ENCODE measurements at regions not wholly inside any gene's neighbourhood (a gene's known extent, or its start where the extent isn't known, plus 50 kb on each side); places are given as distances from the start of the nearest gene placed in this dataset.

GRCh38 chr12:14138495-14138894 is 157.1 kb upstream of the GRIN2B start:
- Histone ChIP-seq H3K27me3 (no peaks in the 10 kb centered on the region), H3K4me1 (no peaks in the 10 kb centered on the region), H3K4me3 (no peak overlapping the region), H3K27ac (no peak overlapping the region), H3K36me3 (no peaks in the 10 kb centered on the region), H3K9me3 (no peaks in the 10 kb centered on the region)
- no peak for DNase-seq
- TF ChIP-seq CTCF (IDR thresholded peaks at IDR 0.05) (no peak), POLR2A (IDR thresholded peaks at IDR 0.05) (no peak)
- 76 to 78% methylated on average over 4 of the region's 6 CpGs for WGBS, 2 donors
- intact Hi-C loops (cut with DNase I) = no loop called here

DNA sequence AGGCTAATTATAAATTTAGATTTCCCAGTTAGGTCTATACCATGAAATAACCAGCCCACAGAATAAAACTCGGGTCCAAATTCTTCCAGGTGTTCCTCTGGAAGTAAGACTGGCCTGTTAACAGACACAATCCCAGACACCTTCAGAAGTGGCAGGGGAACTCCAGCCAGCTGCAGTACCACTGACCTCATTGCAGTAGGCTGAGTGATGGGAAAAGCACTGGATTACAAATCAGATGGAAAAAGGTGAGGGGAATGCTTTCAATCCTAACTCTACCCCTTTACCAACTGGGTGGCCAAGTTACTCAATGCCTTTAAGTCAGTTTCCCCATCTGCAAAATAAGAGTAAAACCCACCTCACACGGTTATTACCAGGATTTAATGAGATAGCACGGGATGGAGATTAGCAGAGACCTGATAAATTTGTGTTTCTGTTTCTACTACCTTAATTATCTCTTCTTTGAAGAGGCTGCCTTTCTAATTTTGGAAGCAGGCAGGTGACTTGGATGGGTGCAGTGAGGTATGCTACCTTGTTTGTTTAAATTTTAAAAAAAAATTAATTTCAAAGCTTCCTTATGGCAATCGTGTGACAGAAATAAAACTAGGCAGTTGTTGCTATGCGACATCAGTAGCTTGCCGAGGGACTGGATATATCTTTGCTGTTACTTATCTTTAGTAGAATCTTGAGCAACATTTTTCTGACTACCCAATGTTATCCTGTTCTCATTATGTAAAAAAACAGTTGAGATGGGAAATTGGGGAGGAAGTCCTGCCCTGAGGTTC is 167.3 kb upstream of the GRIN2B start:
- Histone ChIP-seq H3K36me3 (no peaks in the 10 kb centered on the region), H3K27ac (no peak overlapping the region), H3K27me3 (no peaks in the 10 kb centered on the region), H3K4me1 (no peaks in the 10 kb centered on the region), H3K4me3 (no peak overlapping the region), H3K9me3 (no peaks in the 10 kb centered on the region)
- no peak for DNase-seq
- intact Hi-C loops (cut with DNase I) = no loop called here
- TF ChIP-seq CTCF (IDR thresholded peaks at IDR 0.05) = no peak
- TF ChIP-seq POLR2A (IDR thresholded peaks at IDR 0.05) = no peak
- WGBS, 2 donors = 58 to 64% methylated on average over 6 of the region's 6 CpGs

DNA sequence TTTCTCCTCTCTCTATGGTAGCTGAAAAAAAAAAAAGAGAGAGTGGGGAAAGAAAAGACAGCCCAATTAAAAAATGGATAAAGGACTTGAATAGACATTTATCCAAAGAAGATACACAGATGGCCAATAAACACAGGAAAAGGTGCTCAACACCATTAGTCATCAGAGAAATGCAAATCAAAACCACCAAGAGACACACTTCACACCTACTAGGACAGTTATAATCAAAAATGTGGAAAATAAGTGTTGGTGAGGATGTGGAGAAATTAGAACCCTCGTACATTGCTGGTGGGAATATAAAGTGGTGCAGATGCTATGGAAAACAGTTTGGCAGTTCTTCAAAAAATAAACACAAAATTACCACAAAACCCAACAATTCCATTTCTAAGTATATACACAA is 172.4 kb upstream of the GRIN2B start:
- Histone ChIP-seq H3K36me3 (no peaks in the 10 kb centered on the region), H3K27me3 (no peaks in the 10 kb centered on the region), H3K27ac (no peak overlapping the region), H3K4me3 (no peak overlapping the region), H3K9me3 (no peaks in the 10 kb centered on the region), H3K4me1 (no peaks in the 10 kb centered on the region)
- no peak for DNase-seq
- 69 to 83% methylated on average over 1 of the region's 1 CpG for WGBS, 2 donors
- TF ChIP-seq POLR2A (IDR thresholded peaks at IDR 0.05) (no peak), CTCF (IDR thresholded peaks at IDR 0.05) (no peak)
- intact Hi-C loops (cut with DNase I) = no loop called here

DNA sequence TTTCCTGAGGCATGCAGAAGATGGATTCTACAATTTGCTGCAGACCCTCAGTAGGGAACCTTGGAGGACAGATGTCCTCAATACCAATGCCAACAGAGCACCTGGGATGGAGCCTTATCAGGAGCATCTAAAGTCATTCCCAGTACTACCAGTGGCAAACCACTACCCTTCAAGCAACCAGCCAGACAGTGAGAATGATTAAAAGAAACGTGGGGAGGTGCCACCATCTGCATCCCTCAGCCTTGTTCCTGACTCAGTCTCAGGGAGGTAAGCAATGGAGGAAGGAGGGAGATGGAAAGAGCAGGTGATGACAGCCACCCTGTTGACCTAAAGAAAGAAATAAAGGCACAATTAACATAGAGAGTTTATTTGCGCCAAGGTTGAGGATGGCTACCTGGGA is 175.2 kb upstream of the GRIN2B start:
- WGBS, 2 donors = 55 to 58% methylated on average over 2 of the region's 2 CpGs
- Histone ChIP-seq H3K27me3 (no peaks in the 10 kb centered on the region), H3K4me3 (no peak overlapping the region), H3K27ac (no peak overlapping the region), H3K4me1 (no peaks in the 10 kb centered on the region), H3K9me3 (no peaks in the 10 kb centered on the region), H3K36me3 (no peaks in the 10 kb centered on the region)
- no peak for DNase-seq
- TF ChIP-seq POLR2A (IDR thresholded peaks at IDR 0.05) (no peak), CTCF (IDR thresholded peaks at IDR 0.05) (no peak)
- intact Hi-C loops (cut with DNase I) = no loop called here

DNA sequence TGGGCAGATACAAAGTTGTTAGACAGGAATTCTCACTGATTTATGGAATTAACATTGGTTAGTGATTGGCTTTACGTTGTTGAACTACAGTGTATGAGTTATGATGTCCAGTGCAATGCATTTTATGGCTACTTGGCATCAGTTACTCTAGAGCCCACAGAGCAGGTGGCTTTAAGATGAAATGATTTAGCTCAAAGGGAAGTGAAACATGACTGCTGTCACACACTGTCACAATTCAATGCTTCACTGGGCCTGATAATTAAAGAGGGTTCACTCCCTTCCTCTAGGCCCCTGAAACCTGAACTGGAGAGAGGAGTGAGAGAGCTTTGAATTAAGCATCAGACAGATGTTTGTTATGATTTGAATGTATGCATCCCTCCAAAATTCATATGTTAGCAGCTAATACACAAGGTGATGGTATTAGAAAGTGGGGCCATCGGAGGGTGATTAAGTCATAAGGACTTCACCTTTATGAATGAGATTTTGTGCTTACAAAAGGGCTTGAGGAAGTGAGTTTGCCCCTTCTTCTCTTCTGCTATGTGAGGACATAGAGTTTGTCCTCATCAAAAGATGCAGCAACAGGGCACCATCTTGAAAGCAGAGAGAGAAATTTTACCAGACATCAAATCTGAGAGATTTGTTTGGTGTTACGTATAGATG is 175.8 kb upstream of the GRIN2B start:
- no peaks in the 10 kb centered on the region for H3K4me1 ChIP-seq
- H3K9me3 ChIP-seq = no peaks in the 10 kb centered on the region
- 84 to 89% methylated on average over 3 of the region's 3 CpGs for WGBS, 2 donors
- H3K36me3 ChIP-seq = no peaks in the 10 kb centered on the region
- intact Hi-C loops (cut with DNase I) = no loop called here
- TF ChIP-seq POLR2A (IDR thresholded peaks at IDR 0.05) (no peak), CTCF (IDR thresholded peaks at IDR 0.05) (no peak)
- H3K27me3 ChIP-seq = no peaks in the 10 kb centered on the region
- H3K27ac ChIP-seq = no peak overlapping the region
- no peak for DNase-seq
- no peak overlapping the region for H3K4me3 ChIP-seq

Data from esophagus squamous epithelium (tissue), 5 donors.